ENCODE measurements at regions not wholly inside any gene's neighbourhood (a gene's known extent, or its start where the extent isn't known, plus 50 kb on each side); places are given as distances from the start of the nearest gene placed in this dataset.

GRCh38 chr4:164359881-164360280, 394.1 kb upstream of the SMIM31 start:
- Mint-ChIP-seq H3K36me3 (ENCODE audit: insufficient read depth) (no peaks in the 10 kb centered on the region), H3K27me3 (no peaks in the 10 kb centered on the region), H3K4me1 (ENCODE audit: low read depth) (no peaks in the 10 kb centered on the region), H3K27ac (no peak overlapping the region), H3K9me3 (ENCODE audit: low read depth) (no peaks in the 10 kb centered on the region), H3K4me3 (ENCODE audit: low read depth) (no peak overlapping the region)
- DNase-seq (ENCODE audit: low spot score, unreplicated experiment) = no peak
- TF ChIP-seq, protein P1, sequence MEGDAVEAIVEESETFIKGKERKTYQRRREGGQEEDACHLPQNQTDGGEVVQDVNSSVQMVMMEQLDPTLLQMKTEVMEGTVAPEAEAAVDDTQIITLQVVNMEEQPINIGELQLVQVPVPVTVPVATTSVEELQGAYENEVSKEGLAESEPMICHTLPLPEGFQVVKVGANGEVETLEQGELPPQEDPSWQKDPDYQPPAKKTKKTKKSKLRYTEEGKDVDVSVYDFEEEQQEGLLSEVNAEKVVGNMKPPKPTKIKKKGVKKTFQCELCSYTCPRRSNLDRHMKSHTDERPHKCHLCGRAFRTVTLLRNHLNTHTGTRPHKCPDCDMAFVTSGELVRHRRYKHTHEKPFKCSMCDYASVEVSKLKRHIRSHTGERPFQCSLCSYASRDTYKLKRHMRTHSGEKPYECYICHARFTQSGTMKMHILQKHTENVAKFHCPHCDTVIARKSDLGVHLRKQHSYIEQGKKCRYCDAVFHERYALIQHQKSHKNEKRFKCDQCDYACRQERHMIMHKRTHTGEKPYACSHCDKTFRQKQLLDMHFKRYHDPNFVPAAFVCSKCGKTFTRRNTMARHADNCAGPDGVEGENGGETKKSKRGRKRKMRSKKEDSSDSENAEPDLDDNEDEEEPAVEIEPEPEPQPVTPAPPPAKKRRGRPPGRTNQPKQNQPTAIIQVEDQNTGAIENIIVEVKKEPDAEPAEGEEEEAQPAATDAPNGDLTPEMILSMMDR (IDR thresholded peaks at IDR 0.05; ENCODE audit: unreplicated experiment) = no peak

- Mint-ChIP-seq H3K9me3 (ENCODE audit: low read depth) (no peaks in the 10 kb centered on the region), H3K4me1 (ENCODE audit: low read depth) (no peaks in the 10 kb centered on the region), H3K27me3 (no peaks in the 10 kb centered on the region), H3K4me3 (ENCODE audit: low read depth) (no peak overlapping the region), H3K36me3 (ENCODE audit: insufficient read depth) (no peaks in the 10 kb centered on the region), H3K27ac (no peak overlapping the region)
- TF ChIP-seq, protein P1 (IDR thresholded peaks at IDR 0.05; ENCODE audit: unreplicated experiment) = no peak
- DNase-seq (ENCODE audit: low spot score, unreplicated experiment) = no peak
Observed at GRCh38 chr4:164368894-164369293, 385.0 kb upstream of the SMIM31 start.

- Mint-ChIP-seq H3K27me3 (no peaks in the 10 kb centered on the region), H3K27ac (no peak overlapping the region), H3K4me1 (ENCODE audit: low read depth) (no peaks in the 10 kb centered on the region), H3K9me3 (ENCODE audit: low read depth) (no peaks in the 10 kb centered on the region), H3K36me3 (ENCODE audit: insufficient read depth) (no peaks in the 10 kb centered on the region), H3K4me3 (ENCODE audit: low read depth) (no peak overlapping the region)
- DNase-seq (ENCODE audit: low spot score, unreplicated experiment) = no peak
- TF ChIP-seq, protein P1 (IDR thresholded peaks at IDR 0.05; ENCODE audit: unreplicated experiment) = no peak
Observed at GRCh38 chr4:164373021-164373420, 380.9 kb upstream of the SMIM31 start.

- H3K27me3 Mint-ChIP-seq = peaks cover 14% of the 10 kb centered on the region
- no peaks in the 10 kb centered on the region for H3K36me3 Mint-ChIP-seq (ENCODE audit: insufficient read depth)
- H3K4me1 Mint-ChIP-seq (ENCODE audit: low read depth) = no peaks in the 10 kb centered on the region
- DNase-seq (ENCODE audit: low spot score, unreplicated experiment) = no peak
- no peak overlapping the region for H3K27ac Mint-ChIP-seq
- H3K9me3 Mint-ChIP-seq (ENCODE audit: low read depth) = no peaks in the 10 kb centered on the region
- no peak overlapping the region for H3K4me3 Mint-ChIP-seq (ENCODE audit: low read depth)
- TF ChIP-seq, protein P1 (IDR thresholded peaks at IDR 0.05; ENCODE audit: unreplicated experiment) = no peak
Observed at GRCh38 chr4:164377277-164377676, 376.7 kb upstream of the SMIM31 start.

GRCh38 chr4:164378361-164378760, 375.6 kb upstream of the SMIM31 start:
- Mint-ChIP-seq H3K27ac (no peak overlapping the region), H3K9me3 (ENCODE audit: low read depth) (no peaks in the 10 kb centered on the region), H3K4me3 (ENCODE audit: low read depth) (no peak overlapping the region), H3K36me3 (ENCODE audit: insufficient read depth) (no peaks in the 10 kb centered on the region), H3K4me1 (ENCODE audit: low read depth) (peaks cover 5% of the 10 kb centered on the region), H3K27me3 (peaks cover 25% of the 10 kb centered on the region)
- no peak for DNase-seq (ENCODE audit: low spot score, unreplicated experiment)
- TF ChIP-seq, protein P1 (IDR thresholded peaks at IDR 0.05; ENCODE audit: unreplicated experiment) = no peak
